ENCODE measurements at regions not wholly inside any gene's neighbourhood (a gene's known extent, or its start where the extent isn't known, plus 50 kb on each side); places are given as distances from the start of the nearest gene placed in this dataset.
"Not testable (repeated sequence)": the region's sequence is repeated elsewhere in the genome, so short reads cannot be mapped to it uniquely, and the experiment has no call there.

- not testable (repeated sequence) for TF ChIP-seq REST (IDR thresholded peaks at IDR 0.05; ENCODE audit: insufficient read depth in 1 of 2, low read depth in 2 of 2, low read length in 1 of 2); CTCF (IDR thresholded peaks at IDR 0.05)
Measured at GRCh38 chr16:60200729-60201128, 1466.6 kb upstream of the GOT2 start.

Data from Panc1 (cell line).